ENCODE measurements at regions not wholly inside any gene's neighbourhood (a gene's known extent, or its start where the extent isn't known, plus 50 kb on each side); places are given as distances from the start of the nearest gene placed in this dataset.

DNA sequence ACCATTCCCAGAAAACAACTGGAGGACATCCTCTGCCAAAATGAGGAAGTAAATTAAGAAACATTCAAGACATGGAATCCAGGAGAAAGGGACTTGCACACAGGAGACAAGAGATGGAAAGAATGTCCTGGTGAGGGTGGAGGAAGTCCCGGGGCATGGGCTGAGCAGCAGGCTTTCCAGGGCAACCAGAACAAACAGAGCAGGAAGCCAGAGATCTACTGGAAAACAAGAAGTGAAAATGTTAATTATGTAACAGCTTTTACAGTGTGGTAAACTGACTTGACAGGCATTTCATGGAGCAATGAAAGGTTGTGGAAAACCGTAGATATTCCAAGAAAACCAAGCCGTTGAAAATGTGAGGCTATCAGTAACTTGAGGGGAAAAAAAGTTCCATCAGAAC is 55.2 kb upstream of the ZNF746 start:
- TF ChIP-seq POLR2AphosphoS5 (IDR thresholded peaks at IDR 0.05; ENCODE audit: low read depth, low read length) (no peak), SPI1 (IDR thresholded peaks at IDR 0.05; ENCODE audit: low read depth, low read length) (no peak), POU2F2 (IDR thresholded peaks at IDR 0.05; ENCODE audit: low read depth, low read length) (no peak), POLR2A (IDR thresholded peaks at IDR 0.05; ENCODE audit: low read depth, low read length) (no peak)

Measured in GM12891 (cell line).